Endothelial cell of umbilical vein (primary cell): ENCODE measurements at regions not wholly inside any gene's neighbourhood (a gene's known extent, or its start where the extent isn't known, plus 50 kb on each side); places are given as distances from the start of the nearest gene placed in this dataset.

Source experiments
- BruUV-seq: library from RNA; stranded (reverse); fragments of 400-500 nt; replicated peaks from 2 replicates; lab custom pipeline; 2021; lab: Mats Ljungman, UMichigan
- CTCF ChIA-PET: fragments of 300-600, 350-600 bp; sonication (Branson Sonifier 250); formaldehyde crosslinking; loops from one replicate; lab custom pipeline; 2021; ENCODE audit warnings: antibody characterized with exemption, inconsistent platforms; lab: Charles Lee
- POLR2A ChIA-PET: fragments of 300-600, 350-600 bp; sonication (Branson Sonifier 250); formaldehyde crosslinking; loops from one replicate; lab custom pipeline; 2021; ENCODE audit warnings: antibody characterized with exemption, inconsistent platforms; lab: Charles Lee
- DNase-seq: peaks from one replicate; pipeline ENCODE4 v3.0.0-alpha.2; 2011; ENCODE audit warnings: low read depth, low spot score
- FAIRE-seq: peaks from 2 replicates; lab custom pipeline; 2011; peaks lifted over from hg19 to GRCh38; lab: Jason Lieb, UNC
- H2AFZ ChIP-seq: 2 replicates; pipeline ENCODE4 v1.6.0; 2012; ENCODE audit warnings: low read depth, low read length, control low read depth, inconsistent platforms
- H3K27ac ChIP-seq: 2 replicates; pipeline ENCODE4 v1.5.1; 2011; ENCODE audit warnings: low read depth, mild to moderate bottlenecking, control low read depth, low read length, moderate library complexity; ENCODE audit not compliant: insufficient read depth
- H3K27me3 ChIP-seq, 2 experiments: 2 replicates each; pipeline versions ENCODE4 v1.6.0 to v1.6.1; 2011; ENCODE audit warnings: low read length in 2 of 2, mixed read lengths in 1 of 2; ENCODE audit not compliant: control insufficient read depth in 2 of 2, insufficient read depth in 2 of 2
- H3K36me3 ChIP-seq, 2 experiments: 2 replicates in 1 of 2; 3 replicates in 1 of 2; pipeline ENCODE4 v1.5.1; 2011; ENCODE audit warnings: low read length in 2 of 2, mild to moderate bottlenecking in 1 of 2, moderate library complexity in 1 of 2; ENCODE audit not compliant: control insufficient read depth in 2 of 2, insufficient read depth in 2 of 2; ENCODE audit errors: extremely low read depth in 1 of 2
- H3K4me1 ChIP-seq: 3 replicates; pipeline ENCODE4 v1.5.1; 2011; ENCODE audit warnings: mild to moderate bottlenecking, low read length; ENCODE audit not compliant: control insufficient read depth, insufficient read depth; ENCODE audit errors: extremely low read depth
- H3K4me2 ChIP-seq: 2 replicates; pipeline ENCODE4 v1.6.1; 2011; ENCODE audit warnings: low read length, control low read depth, mixed read lengths; ENCODE audit not compliant: insufficient read depth
- H3K4me3 ChIP-seq, 3 experiments: fragments of 200-600 bp in 1 of 3; sonication (generic), shearing (Covaris generic) in 1 of 3; replicated peaks in 1 of 3; 2 replicates each; pipeline ENCODE4 v1.5.1; 2011 to 2016; ENCODE audit warnings: control low read depth in 3 of 3, low read length in 3 of 3, mild to moderate bottlenecking in 2 of 3, inconsistent platforms in 1 of 3, low read depth in 1 of 3, moderate library complexity in 1 of 3; ENCODE audit not compliant: insufficient read depth in 1 of 3
- H3K79me2 ChIP-seq: 2 replicates; pipeline ENCODE4 v1.6.0; 2012; ENCODE audit warnings: low read length, inconsistent platforms; ENCODE audit not compliant: control insufficient read depth, insufficient read depth
- H3K9ac ChIP-seq: replicated peaks from 2 replicates; pipeline ENCODE3; 2011; ENCODE audit warnings: low read length, control low read depth; ENCODE audit not compliant: insufficient read depth; ENCODE audit errors: extremely low read depth
- H3K9me1 ChIP-seq: replicated peaks from 3 replicates; pipeline ENCODE4 v1.6.0; 2011; ENCODE audit warnings: mild to moderate bottlenecking, low read length; ENCODE audit not compliant: control insufficient read depth, insufficient read depth; ENCODE audit errors: extremely low read depth
- H3K9me3 ChIP-seq: replicated peaks from 2 replicates; pipeline ENCODE4 v1.5.1; 2012; ENCODE audit warnings: low read length, inconsistent platforms; ENCODE audit not compliant: control insufficient read depth, insufficient read depth
- H4K20me1 ChIP-seq: replicated peaks from 2 replicates; pipeline ENCODE3; 2011; ENCODE audit warnings: mild to moderate bottlenecking, low read length; ENCODE audit not compliant: control insufficient read depth, insufficient read depth; ENCODE audit errors: extremely low read depth
- CTCF ChIP-seq, 2 donors: IDR thresholded peaks; 1 replicate in 1 of 2; 2 replicates in 1 of 2; pipeline ENCODE4 v1.5.1; 2011; ENCODE audit warnings: low read length in 2 of 2, mild to moderate bottlenecking in 2 of 2, moderate library complexity in 2 of 2, control low read depth in 1 of 2, inconsistent platforms in 1 of 2, low read depth in 1 of 2; ENCODE audit not compliant: insufficient read depth in 1 of 2; ENCODE audit errors: extremely low read depth in 1 of 2
- EZH2 ChIP-seq: IDR thresholded peaks from 2 replicates; pipeline ENCODE4 v1.6.1; 2012; ENCODE audit warnings: borderline replicate concordance, low read depth, mild to moderate bottlenecking, moderate library complexity, low read length, inconsistent platforms; ENCODE audit not compliant: severe bottlenecking
- FOS ChIP-seq: IDR thresholded peaks from 2 replicates; pipeline ENCODE4 v1.6.1; 2011; ENCODE audit warnings: mild to moderate bottlenecking, low read length, moderate library complexity, borderline replicate concordance; ENCODE audit not compliant: insufficient read depth
- GATA2 ChIP-seq: IDR thresholded peaks from 2 replicates; pipeline ENCODE4 v1.7.0; 2011; ENCODE audit warnings: low read depth, mild to moderate bottlenecking, moderate library complexity, mixed read lengths, low read length; ENCODE audit not compliant: insufficient read length, insufficient read depth
- JUN ChIP-seq: IDR thresholded peaks from 2 replicates; pipeline ENCODE4 v1.6.1; 2011; ENCODE audit warnings: borderline replicate concordance, low read depth; ENCODE audit not compliant: insufficient read length, insufficient read depth
- MAX ChIP-seq: IDR thresholded peaks from 2 replicates; pipeline ENCODE4 v1.6.1; 2011; ENCODE audit not compliant: insufficient read depth, insufficient read length
- MYC ChIP-seq: IDR thresholded peaks from one replicate; pipeline ENCODE4 v1.6.1; 2011; ENCODE audit warnings: mild to moderate bottlenecking, low read depth, low read length
- POLR2A ChIP-seq: IDR thresholded peaks from 2 replicates; pipeline ENCODE4 v1.6.1; 2012; ENCODE audit warnings: low read depth, mild to moderate bottlenecking, control low read depth, low read length
- POLR2AphosphoS5 ChIP-seq: IDR thresholded peaks from 2 replicates; pipeline ENCODE4 v1.6.1; 2012; ENCODE audit warnings: low read depth, mild to moderate bottlenecking, control low read depth, low read length, moderate library complexity; ENCODE audit not compliant: insufficient read depth
- dilution Hi-C: fragments of 300-500 bp; cut with MboI; formaldehyde crosslinking; loops from one replicate; pipeline ENCODE4 v1.15.0; 2019; ENCODE audit warnings: low sequenced_read_pairs; ENCODE audit not compliant: extremely low pct_ligation_motif_present
- intact Hi-C: fragments of 100-400 bp; cut with micrococcal nuclease; formaldehyde crosslinking; loops from one replicate; pipeline ENCODE4 v1.10.0; 2022

GRCh38 chr17:62140836-62141235 lies 75.8 kb upstream of the MED13 start:
- BruUV-seq: no TSS peak
- no peaks in the 10 kb centered on the region for H3K79me2 ChIP-seq
- POLR2A ChIA-PET: no interaction called here
- DNase-seq: no peak
- H3K36me3 ChIP-seq: no peaks in the 10 kb centered on the region
- no peaks in the 10 kb centered on the region for H3K9me3 ChIP-seq
- intact Hi-C loops: no loop called here
- no peaks in the 10 kb centered on the region for H3K9me1 ChIP-seq
- H3K9ac ChIP-seq: no peak overlapping the region
- FAIRE-seq: no peak
- dilution Hi-C loops: no loop called here
- H3K4me3 ChIP-seq: no peak overlapping the region
- CTCF ChIA-PET: no interaction called here
- H3K27ac ChIP-seq: no peak overlapping the region
- no peaks in the 10 kb centered on the region for H3K4me1 ChIP-seq
- no peak overlapping the region for H3K4me2 ChIP-seq
- TF ChIP-seq EZH2 (no peak), POLR2A (no peak), MYC (no peak), CTCF (IDR thresholded peaks at IDR 0.05; ENCODE audit: extremely low read depth in 1 of 2, insufficient read depth in 1 of 2, low read depth in 1 of 2, low read length in 2 of 2) (no peak)
- peaks cover 2 to 9% of the 10 kb centered on the region in 2 experiments for H3K27me3 ChIP-seq
- no peak overlapping the region for H2AFZ ChIP-seq
- H4K20me1 ChIP-seq: no peaks in the 10 kb centered on the region

GRCh38 chr17:62140376-62140775 lies 75.3 kb upstream of the MED13 start:
- H3K9ac ChIP-seq: no peak overlapping the region
- H3K27ac ChIP-seq: no peak overlapping the region
- no peak for DNase-seq
- no peaks in the 10 kb centered on the region for H3K79me2 ChIP-seq
- H3K27me3 ChIP-seq: peaks cover 5 to 9% of the 10 kb centered on the region in 2 experiments
- H3K36me3 ChIP-seq: no peaks in the 10 kb centered on the region
- H3K9me1 ChIP-seq: no peaks in the 10 kb centered on the region
- H3K4me1 ChIP-seq: no peaks in the 10 kb centered on the region
- H3K9me3 ChIP-seq: no peaks in the 10 kb centered on the region
- H4K20me1 ChIP-seq: no peaks in the 10 kb centered on the region
- dilution Hi-C loops: no loop called here
- H3K4me3 ChIP-seq: no peak overlapping the region
- ChIA-PET POLR2A (no interaction called here), CTCF (no interaction called here)
- no peak overlapping the region for H2AFZ ChIP-seq
- TF ChIP-seq FOS (no peak), JUN (no peak), MYC (no peak), CTCF (IDR thresholded peaks at IDR 0.05; ENCODE audit: extremely low read depth in 1 of 2, insufficient read depth in 1 of 2, low read depth in 1 of 2, low read length in 2 of 2) (no peak), POLR2AphosphoS5 (no peak), MAX (no peak), GATA2 (no peak), POLR2A (no peak)
- H3K4me2 ChIP-seq: no peak overlapping the region
- FAIRE-seq: no peak
- intact Hi-C loops: no loop called here
- BruUV-seq: no TSS peak
